ENCODE measurements at regions not wholly inside any gene's neighbourhood (a gene's known extent, or its start where the extent isn't known, plus 50 kb on each side); places are given as distances from the start of the nearest gene placed in this dataset.

- no peak for DNase-seq (ENCODE audit: low read depth, low spot score)
These were observed 158.9 kb downstream of the MRPL14 start for GRCh38 chr6:43968110-43968965.

- no peak for DNase-seq (ENCODE audit: low read depth, low spot score)
These were observed 159.5 kb downstream of the MRPL14 start for GRCh38 chr6:43967719-43968091.

GRCh38 chr6:43966853-43967718, 160.2 kb downstream of the MRPL14 start:
- no peak for DNase-seq (ENCODE audit: low read depth, low spot score)

GRCh38 chr6:43966374-43966658, 160.9 kb downstream of the MRPL14 start:
- DNase-seq (ENCODE audit: low read depth, low spot score) = no peak

- no peak for DNase-seq (ENCODE audit: low read depth, low spot score)
These were observed 161.5 kb downstream of the MRPL14 start for GRCh38 chr6:43965628-43966373.

- DNase-seq (ENCODE audit: low read depth, low spot score) = no peak
These were observed 162.3 kb downstream of the MRPL14 start for GRCh38 chr6:43964659-43965570.

- no peak for DNase-seq (ENCODE audit: low read depth, low spot score)
These were observed 163.2 kb downstream of the MRPL14 start for GRCh38 chr6:43963877-43964658.

- DNase-seq (ENCODE audit: low read depth, low spot score) = no peak
These were observed 164.0 kb downstream of the MRPL14 start for GRCh38 chr6:43963203-43963602.

- no peak for DNase-seq (ENCODE audit: low read depth, low spot score)
These were observed 164.8 kb downstream of the MRPL14 start for GRCh38 chr6:43962458-43962857.

GRCh38 chr6:43957273-43957672, 170.0 kb downstream of the MRPL14 start:
- no peak for DNase-seq (ENCODE audit: low read depth, low spot score)

GRCh38 chr6:43956478-43956877, 170.8 kb downstream of the MRPL14 start:
- DNase-seq (ENCODE audit: low read depth, low spot score) = no peak

DNA sequence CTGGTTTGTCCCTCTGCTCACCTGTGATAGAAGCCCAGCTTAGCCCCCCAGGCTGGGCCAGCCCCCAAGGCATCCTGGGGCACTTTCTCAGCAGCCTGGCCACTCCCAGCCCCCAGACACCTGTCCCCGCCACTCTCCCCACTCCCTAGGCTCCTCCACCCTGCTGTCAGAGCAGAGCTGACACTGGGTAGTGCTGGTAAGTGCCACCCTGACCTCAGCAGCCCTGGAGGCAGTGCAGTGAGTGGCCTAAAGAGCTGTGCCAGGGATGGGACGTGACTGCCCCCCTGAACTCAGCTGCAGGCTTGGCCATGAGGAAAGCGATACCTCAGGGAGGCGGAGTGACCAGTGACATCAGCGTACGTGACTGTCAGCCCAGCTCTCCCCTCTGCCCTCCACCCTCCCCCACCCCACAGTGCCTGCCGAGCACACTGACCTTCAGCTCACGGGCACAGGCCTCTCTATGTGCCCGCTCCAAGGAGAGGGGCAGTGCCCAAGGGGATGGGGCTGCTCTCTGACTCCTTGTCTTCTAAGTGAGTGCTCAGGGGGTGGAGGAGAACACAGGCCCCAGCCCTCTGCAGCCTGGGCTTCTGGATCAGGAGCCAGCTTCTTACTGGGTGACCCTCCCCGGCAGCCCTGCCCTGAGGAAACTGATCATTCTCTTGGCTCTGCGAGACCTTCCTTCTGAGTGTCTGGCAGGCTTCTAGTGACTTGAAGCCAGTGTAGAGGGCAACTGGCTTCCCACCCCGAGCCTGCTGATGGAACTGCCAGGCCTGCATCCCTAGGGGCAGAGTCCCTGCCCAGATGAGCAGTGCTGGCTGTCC, 172.7 kb downstream of the MRPL14 start:
- no peak for DNase-seq (ENCODE audit: low read depth, low spot score)

DNA sequence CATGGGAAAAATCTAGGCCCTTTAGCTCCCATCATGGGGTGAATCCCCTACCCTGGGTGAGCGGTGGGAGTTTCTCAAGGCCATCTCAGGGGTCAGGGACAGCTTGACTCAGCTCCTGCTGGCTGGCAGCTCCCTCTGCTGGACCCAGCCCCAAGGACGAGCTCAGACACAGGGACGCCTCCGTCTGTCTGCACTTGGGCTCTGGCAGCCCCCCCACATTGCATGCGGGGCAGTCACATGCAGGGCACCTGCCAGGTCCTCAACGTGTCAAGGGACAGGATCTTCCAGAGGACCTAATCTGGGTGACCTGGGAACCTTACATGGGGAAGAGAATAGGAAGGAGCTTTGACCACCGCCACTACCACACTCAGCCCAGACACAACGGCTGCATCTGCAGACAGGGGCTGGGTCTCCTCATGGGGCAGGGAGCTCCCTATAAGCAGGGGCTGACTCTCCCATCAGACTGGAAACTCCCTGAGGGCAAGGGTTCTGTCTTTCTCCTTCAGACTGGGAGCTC, 173.4 kb downstream of the MRPL14 start:
- DNase-seq (ENCODE audit: low read depth, low spot score) = no peak

GRCh38 chr6:43953256-43953655, 174.0 kb downstream of the MRPL14 start:
- DNase-seq (ENCODE audit: low read depth, low spot score) = no peak

DNA sequence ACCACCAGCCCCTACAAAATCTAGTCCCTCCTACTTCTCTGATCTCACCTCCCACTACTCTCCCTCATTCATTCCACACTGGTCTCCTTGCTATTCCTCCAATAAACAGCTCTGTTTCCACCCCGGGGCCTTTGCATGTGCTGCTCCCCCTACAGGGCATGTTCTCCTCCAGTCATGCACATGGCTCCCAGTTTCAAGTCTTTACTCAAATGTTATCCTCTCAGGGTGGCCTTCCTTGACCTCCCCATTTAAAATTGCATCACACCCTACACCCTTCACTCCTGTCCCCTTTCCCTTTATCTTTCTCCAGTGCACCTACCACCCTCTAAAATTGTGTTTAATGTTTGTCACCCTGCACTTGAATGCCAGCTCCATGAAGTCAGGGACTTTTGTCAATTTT, 174.5 kb downstream of the MRPL14 start:
- no peak for DNase-seq (ENCODE audit: low read depth, low spot score)

DNA sequence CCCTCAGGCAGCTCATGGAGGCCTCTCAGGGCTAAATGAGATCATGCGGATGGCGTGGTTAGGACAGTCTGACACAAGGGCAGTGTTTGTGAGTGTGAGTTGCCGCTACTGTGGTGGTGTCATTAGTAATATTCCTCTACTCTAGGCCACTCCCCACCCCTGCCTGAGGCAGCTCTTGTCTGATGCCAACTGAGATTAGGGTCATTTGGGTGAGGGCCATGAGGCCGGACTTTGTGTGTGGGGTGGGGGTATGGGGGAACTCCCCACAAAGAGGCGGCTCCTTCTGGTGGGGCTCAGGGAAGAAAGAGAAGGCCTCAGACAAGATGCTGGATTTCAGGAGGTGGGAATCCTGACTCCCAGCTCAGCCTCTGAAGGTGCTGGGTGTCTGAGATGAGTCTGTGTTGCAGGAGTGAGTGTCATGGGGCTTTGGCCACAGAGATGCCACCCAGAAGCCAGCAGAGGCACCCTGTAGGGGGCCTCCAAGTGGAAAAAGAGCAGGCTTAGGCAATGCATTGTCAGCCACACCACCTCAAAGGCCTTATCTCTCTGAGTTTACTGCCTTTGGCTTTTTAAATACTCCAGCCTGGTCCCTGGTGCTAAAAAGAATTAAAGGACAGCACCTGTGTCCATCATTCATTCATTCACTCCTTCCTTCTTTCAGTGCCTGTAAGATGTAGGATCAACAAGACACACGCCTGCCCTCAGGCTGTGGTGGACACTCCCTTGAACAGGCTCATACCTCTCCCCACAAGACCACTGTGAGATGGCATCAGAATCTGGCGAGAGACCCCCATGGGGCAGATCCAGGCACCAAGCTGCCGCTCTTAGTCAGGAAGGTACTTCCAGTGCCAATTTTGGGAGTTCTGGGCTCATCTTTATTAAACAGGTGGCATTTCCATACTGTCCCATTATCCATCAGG, 175.2 kb downstream of the MRPL14 start:
- no peak for DNase-seq (ENCODE audit: low read depth, low spot score)

GRCh38 chr6:43951063-43951755, 176.0 kb downstream of the MRPL14 start:
- DNase-seq (ENCODE audit: low read depth, low spot score) = no peak

- no peak for DNase-seq (ENCODE audit: low read depth, low spot score)
These were observed 176.6 kb downstream of the MRPL14 start for GRCh38 chr6:43950731-43951062.

Data from smooth muscle cell of the brain vasculature (primary cell).